ENCODE measurements at regions not wholly inside any gene's neighbourhood (a gene's known extent, or its start where the extent isn't known, plus 50 kb on each side); places are given as distances from the start of the nearest gene placed in this dataset.
A peak's percentile ranks its signal among the peaks of the same experiment; 100 is the strongest.

GRCh38 chr9:6106711-6107339 lies 91.4 kb upstream of the RANBP6 start (continued):
- TF ChIP-seq BRD9 (IDR thresholded peaks at IDR 0.05; ENCODE audit: low read depth, partially characterized antibody) = no peak
- TF ChIP-seq CTCF (IDR thresholded peaks at IDR 0.05 in 2 of 3, conservative IDR thresholded peaks at IDR 0.05 in 1 of 3; ENCODE audit: insufficient read depth in 2 of 3, low read depth in 1 of 3, low read length in 3 of 3) = peak; percentile 36 to 48 (median 48); a peak in 4 of 6 replicates
- TF ChIP-seq ZFP91 (CRISPR knock-in tag; IDR thresholded peaks at IDR 0.05) = no peak
- no peak for TF ChIP-seq DACH1 (IDR thresholded peaks at IDR 0.05; ENCODE audit: partially characterized antibody)
- peak; percentile 26; the same call in 1 of the 2 replicates for TF ChIP-seq TAL1 (IDR thresholded peaks at IDR 0.05)
- no peak for TF ChIP-seq SRF (CRISPR knock-in tag; IDR thresholded peaks at IDR 0.05)
- no peak for TF ChIP-seq LEF1 (IDR thresholded peaks at IDR 0.05)
- no peak for TF ChIP-seq MEIS2 (IDR thresholded peaks at IDR 0.05; ENCODE audit: partially characterized antibody)
- TF ChIP-seq POLR2AphosphoS5 (IDR thresholded peaks at IDR 0.05; ENCODE audit: control insufficient read depth, insufficient read depth, low read depth, low read length) = no peak
- no peak for TF ChIP-seq CBX1 (IDR thresholded peaks at IDR 0.05; ENCODE audit: low read depth)
- peak; percentile 56; the same call in 1 of the 2 replicates for TF ChIP-seq TFAP4 (CRISPR knock-in tag; IDR thresholded peaks at IDR 0.05; ENCODE audit: borderline replicate concordance)
- no peak for TF ChIP-seq SRSF1 (IDR thresholded peaks at IDR 0.05; ENCODE audit: low read depth, low read length)
- TF ChIP-seq MCM5 (IDR thresholded peaks at IDR 0.05; ENCODE audit: low read depth) = no peak
- no peak for TF ChIP-seq NFE2L1 (tag; IDR thresholded peaks at IDR 0.05; ENCODE audit: borderline replicate concordance, low read depth)
